SK-N-SH (cell line): ENCODE measurements at regions not wholly inside any gene's neighbourhood (a gene's known extent, or its start where the extent isn't known, plus 50 kb on each side); places are given as distances from the start of the nearest gene placed in this dataset.

Experiments
- CTCF ChIP-seq: fragments of 200-600 bp; sonication (generic); IDR thresholded peaks from 2 replicates; pipeline ENCODE4 v1.6.1; 2017; ENCODE audit warnings: antibody characterized with exemption, mild to moderate bottlenecking, moderate library complexity
- EP300 ChIP-seq, 2 experiments: IDR thresholded peaks; 2 replicates each; pipeline versions ENCODE4 v1.4.0 to v1.6.1; 2012; ENCODE audit warnings: borderline replicate concordance in 1 of 2, low read depth in 1 of 2, low read length in 1 of 2
- MEF2A ChIP-seq: IDR thresholded peaks from 2 replicates; pipeline ENCODE4 v1.4.0; 2012; ENCODE audit warnings: low read depth, borderline replicate concordance
- POLR2AphosphoS5 ChIP-seq: IDR thresholded peaks from 2 replicates; pipeline ENCODE4 v1.6.1; 2012; ENCODE audit warnings: low read depth, low read length
- SIN3A ChIP-seq: IDR thresholded peaks from 2 replicates; pipeline ENCODE4 v1.6.1; 2012; ENCODE audit warnings: low read depth, mild to moderate bottlenecking, low read length, moderate library complexity, borderline replicate concordance
- SMC3 ChIP-seq: IDR thresholded peaks from 2 replicates; pipeline ENCODE4 v1.6.1; 2012; ENCODE audit warnings: low read depth, low read length, improper control_type of control experiment
- YY1 ChIP-seq: IDR thresholded peaks from 2 replicates; pipeline ENCODE4 v1.4.0; 2012; ENCODE audit warnings: low read depth, mild to moderate bottlenecking
- TF ChIP-seq, protein P1 (sequence below): IDR thresholded peaks from 2 replicates; pipeline ENCODE4 v1.4.0; 2012; ENCODE audit warnings: low read depth, borderline replicate concordance

GRCh38 chr5:102617191-102618187 lies 118.7 kb upstream of the SLCO6A1 start:
- TF ChIP-seq SIN3A (no peak), CTCF (no peak), SMC3 (no peak), YY1 (no peak), MEF2A (no peak), POLR2AphosphoS5 (no peak), EP300 (IDR thresholded peaks at IDR 0.05; ENCODE audit: borderline replicate concordance in 1 of 2, low read depth in 1 of 2, low read length in 1 of 2) (no peak)
- TF ChIP-seq, protein P1, sequence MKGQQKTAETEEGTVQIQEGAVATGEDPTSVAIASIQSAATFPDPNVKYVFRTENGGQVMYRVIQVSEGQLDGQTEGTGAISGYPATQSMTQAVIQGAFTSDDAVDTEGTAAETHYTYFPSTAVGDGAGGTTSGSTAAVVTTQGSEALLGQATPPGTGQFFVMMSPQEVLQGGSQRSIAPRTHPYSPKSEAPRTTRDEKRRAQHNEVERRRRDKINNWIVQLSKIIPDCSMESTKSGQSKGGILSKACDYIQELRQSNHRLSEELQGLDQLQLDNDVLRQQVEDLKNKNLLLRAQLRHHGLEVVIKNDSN, result no peak
